GM21381 (cell line): ENCODE measurements at regions not wholly inside any gene's neighbourhood (a gene's known extent, or its start where the extent isn't known, plus 50 kb on each side); places are given as distances from the start of the nearest gene placed in this dataset.

ENCODE experiments used
- ATAC-seq: cut with Tn5 transposase; IDR thresholded peaks from one replicate; pipeline ENCODE4 v1.9.1; 2021; ENCODE audit warnings: mild to moderate bottlenecking, moderate library complexity; ENCODE audit not compliant: unreplicated experiment

GRCh38 chr20:56797023-56797422, 167.9 kb downstream of the TFAP2C start:
- no peak for ATAC-seq

GRCh38 chr20:56798634-56799033, 169.5 kb downstream of the TFAP2C start:
- ATAC-seq, result no peak

- no peak for ATAC-seq
These were observed 170.1 kb downstream of the TFAP2C start for GRCh38 chr20:56799187-56799586.

- no peak for ATAC-seq
These were observed 171.0 kb downstream of the TFAP2C start for GRCh38 chr20:56800088-56800487.

GRCh38 chr20:56801971-56802755, 173.1 kb downstream of the TFAP2C start:
- ATAC-seq, result no peak

GRCh38 chr20:56802805-56803204, 173.7 kb downstream of the TFAP2C start:
- ATAC-seq, result no peak

GRCh38 chr20:56805313-56805712, 176.2 kb downstream of the TFAP2C start:
- ATAC-seq, result no peak

- no peak for ATAC-seq
These were observed 176.9 kb downstream of the TFAP2C start for GRCh38 chr20:56805966-56806365.

GRCh38 chr20:56806952-56807517, 177.9 kb downstream of the TFAP2C start:
- no peak for ATAC-seq

GRCh38 chr20:56808117-56808725, 179.1 kb downstream of the TFAP2C start:
- no peak for ATAC-seq

- no peak for ATAC-seq
These were observed 179.6 kb downstream of the TFAP2C start for GRCh38 chr20:56808732-56809131.

- no peak for ATAC-seq
These were observed 180.6 kb downstream of the TFAP2C start for GRCh38 chr20:56809668-56810067.

GRCh38 chr20:56810141-56810540, 181.0 kb downstream of the TFAP2C start:
- ATAC-seq, result no peak

- ATAC-seq, result no peak
These were observed 186.7 kb downstream of the TFAP2C start for GRCh38 chr20:56815796-56816195.

- no peak for ATAC-seq
These were observed 187.2 kb downstream of the TFAP2C start for GRCh38 chr20:56816349-56816748.

GRCh38 chr20:56817780-56818675, 188.9 kb downstream of the TFAP2C start:
- ATAC-seq, result no peak

GRCh38 chr20:56820984-56821383, 191.9 kb downstream of the TFAP2C start:
- no peak for ATAC-seq

GRCh38 chr20:56826306-56826704, 197.2 kb downstream of the TFAP2C start:
- no peak for ATAC-seq

GRCh38 chr20:56826705-56827665, 197.9 kb downstream of the TFAP2C start:
- no peak for ATAC-seq

- ATAC-seq, result no peak
These were observed 198.7 kb downstream of the TFAP2C start for GRCh38 chr20:56827763-56828162.
